ENCODE measurements at regions not wholly inside any gene's neighbourhood (a gene's known extent, or its start where the extent isn't known, plus 50 kb on each side); places are given as distances from the start of the nearest gene placed in this dataset.

DNA sequence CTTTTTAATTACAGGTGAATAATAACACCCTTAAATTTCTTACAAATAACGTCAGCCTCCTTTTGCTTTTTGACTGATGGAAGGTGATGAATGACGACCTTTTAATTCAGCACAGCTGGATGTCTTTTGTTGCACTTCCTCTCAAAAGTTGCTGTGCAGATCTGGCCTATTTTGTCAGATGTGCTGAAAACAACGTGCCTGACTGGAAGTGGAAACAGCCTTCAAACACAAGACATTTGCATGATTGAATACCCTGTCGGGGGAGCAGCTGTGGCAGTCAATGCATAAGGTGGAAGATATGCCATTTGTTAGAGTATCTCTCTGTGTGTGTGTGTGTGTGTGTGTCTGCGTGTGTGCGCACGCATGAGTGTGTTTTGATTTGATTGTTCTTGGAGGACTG lies 579.7 kb downstream of the SPRY1 start:
- peaks cover 8% of the 10 kb centered on the region for H3K9me3 Mint-ChIP-seq
- no peak for DNase-seq

DNA sequence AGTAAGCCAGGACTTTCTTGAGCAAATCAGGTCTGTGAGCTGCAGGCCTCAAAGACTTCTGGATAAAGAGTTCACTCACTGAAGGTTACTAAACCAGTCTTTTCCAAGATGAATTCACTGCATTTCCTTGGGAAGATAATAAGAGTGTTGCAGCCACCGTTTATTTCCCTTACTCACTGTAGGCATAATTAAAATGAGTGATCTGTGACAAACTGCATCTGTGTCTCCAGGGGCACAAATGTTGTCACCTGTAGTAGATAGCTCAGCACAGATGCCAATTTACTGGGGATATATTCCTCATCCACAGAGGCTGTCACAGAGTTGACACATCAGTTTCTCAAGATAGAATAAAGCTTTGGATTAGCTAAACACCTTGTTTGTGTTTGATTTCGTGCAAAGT lies 580.2 kb downstream of the SPRY1 start:
- no peaks in the 10 kb centered on the region for H3K4me1 Mint-ChIP-seq (ENCODE audit: low read depth)
- peaks cover 8% of the 10 kb centered on the region for H3K9me3 Mint-ChIP-seq
- H3K4me3 Mint-ChIP-seq = no peak overlapping the region
- TF ChIP-seq, protein P1, sequence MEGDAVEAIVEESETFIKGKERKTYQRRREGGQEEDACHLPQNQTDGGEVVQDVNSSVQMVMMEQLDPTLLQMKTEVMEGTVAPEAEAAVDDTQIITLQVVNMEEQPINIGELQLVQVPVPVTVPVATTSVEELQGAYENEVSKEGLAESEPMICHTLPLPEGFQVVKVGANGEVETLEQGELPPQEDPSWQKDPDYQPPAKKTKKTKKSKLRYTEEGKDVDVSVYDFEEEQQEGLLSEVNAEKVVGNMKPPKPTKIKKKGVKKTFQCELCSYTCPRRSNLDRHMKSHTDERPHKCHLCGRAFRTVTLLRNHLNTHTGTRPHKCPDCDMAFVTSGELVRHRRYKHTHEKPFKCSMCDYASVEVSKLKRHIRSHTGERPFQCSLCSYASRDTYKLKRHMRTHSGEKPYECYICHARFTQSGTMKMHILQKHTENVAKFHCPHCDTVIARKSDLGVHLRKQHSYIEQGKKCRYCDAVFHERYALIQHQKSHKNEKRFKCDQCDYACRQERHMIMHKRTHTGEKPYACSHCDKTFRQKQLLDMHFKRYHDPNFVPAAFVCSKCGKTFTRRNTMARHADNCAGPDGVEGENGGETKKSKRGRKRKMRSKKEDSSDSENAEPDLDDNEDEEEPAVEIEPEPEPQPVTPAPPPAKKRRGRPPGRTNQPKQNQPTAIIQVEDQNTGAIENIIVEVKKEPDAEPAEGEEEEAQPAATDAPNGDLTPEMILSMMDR (IDR thresholded peaks at IDR 0.05) = no peak
- no peak overlapping the region for H3K27ac Mint-ChIP-seq
- H3K36me3 Mint-ChIP-seq (ENCODE audit: low read depth) = peaks cover 14% of the 10 kb centered on the region; the same call in 1 of the 2 replicates
- DNase-seq = no peak
- no peaks in the 10 kb centered on the region for H3K27me3 Mint-ChIP-seq (ENCODE audit: insufficient read depth)

More for the DNA sequence above, 579.7 kb downstream of the SPRY1 start:
- H3K4me1 Mint-ChIP-seq (ENCODE audit: low read depth) = no peaks in the 10 kb centered on the region
- peaks cover 14% of the 10 kb centered on the region; the same call in 1 of the 2 replicates for H3K36me3 Mint-ChIP-seq (ENCODE audit: low read depth)
- TF ChIP-seq, protein P1 (IDR thresholded peaks at IDR 0.05) = no peak
- no peak overlapping the region for H3K27ac Mint-ChIP-seq
- no peak overlapping the region for H3K4me3 Mint-ChIP-seq
- no peaks in the 10 kb centered on the region for H3K27me3 Mint-ChIP-seq (ENCODE audit: insufficient read depth)

- H3K27me3 Mint-ChIP-seq (ENCODE audit: insufficient read depth) = no peaks in the 10 kb centered on the region
- DNase-seq = no peak
- peaks cover 8% of the 10 kb centered on the region for H3K9me3 Mint-ChIP-seq
- H3K27ac Mint-ChIP-seq = no peak overlapping the region
- no peak overlapping the region for H3K4me3 Mint-ChIP-seq
- TF ChIP-seq, protein P1 (IDR thresholded peaks at IDR 0.05) = no peak
- H3K36me3 Mint-ChIP-seq (ENCODE audit: low read depth) = peaks cover 14% of the 10 kb centered on the region; the same call in 1 of the 2 replicates
- no peaks in the 10 kb centered on the region for H3K4me1 Mint-ChIP-seq (ENCODE audit: low read depth)
Observed at GRCh38 chr4:123977641-123978081, 581.1 kb downstream of the SPRY1 start.

GRCh38 chr4:123978637-123979036 lies 582.0 kb downstream of the SPRY1 start:
- TF ChIP-seq, protein P1 (IDR thresholded peaks at IDR 0.05) = no peak
- Mint-ChIP-seq H3K4me3 (no peak overlapping the region), H3K27me3 (ENCODE audit: insufficient read depth) (no peaks in the 10 kb centered on the region), H3K4me1 (ENCODE audit: low read depth) (no peaks in the 10 kb centered on the region), H3K9me3 (peaks cover 8% of the 10 kb centered on the region), H3K36me3 (ENCODE audit: low read depth) (peaks cover 9% of the 10 kb centered on the region; the same call in 1 of the 2 replicates), H3K27ac (no peak overlapping the region)
- no peak for DNase-seq

DNA sequence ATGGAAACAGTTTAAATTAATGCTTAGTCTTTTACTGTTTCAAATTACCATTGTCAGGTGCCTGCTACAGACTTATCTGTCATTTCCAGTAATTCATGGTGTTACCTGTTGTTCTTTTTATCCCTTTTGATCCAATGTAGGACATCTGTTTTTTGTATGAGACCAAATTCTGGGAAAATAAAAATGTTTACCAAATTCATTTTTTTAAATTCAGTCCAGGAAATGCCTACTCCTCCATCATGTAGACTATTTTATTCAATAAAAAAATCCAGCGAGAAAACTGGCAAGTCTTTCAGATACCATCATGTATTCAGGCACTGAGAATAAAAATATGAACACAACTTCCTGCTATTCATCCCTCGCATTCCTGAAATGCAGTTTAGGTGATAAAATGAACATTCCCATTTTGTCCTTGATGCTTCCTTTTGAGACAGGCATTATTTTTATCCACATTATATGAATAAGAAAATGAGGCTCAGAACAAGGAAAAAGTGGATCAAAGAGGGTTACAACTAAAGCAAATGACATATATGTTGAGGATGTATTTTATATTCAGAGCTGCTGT lies 584.2 kb downstream of the SPRY1 start:
- peaks cover 11% of the 10 kb centered on the region for H3K4me1 Mint-ChIP-seq (ENCODE audit: low read depth)
- H3K4me3 Mint-ChIP-seq = no peak overlapping the region
- peaks cover 8% of the 10 kb centered on the region for H3K9me3 Mint-ChIP-seq
- peaks cover 9% of the 10 kb centered on the region; the same call in 1 of the 2 replicates for H3K36me3 Mint-ChIP-seq (ENCODE audit: low read depth)
- H3K27ac Mint-ChIP-seq = no peak overlapping the region
- no peaks in the 10 kb centered on the region for H3K27me3 Mint-ChIP-seq (ENCODE audit: insufficient read depth)
- DNase-seq = no peak
- TF ChIP-seq, protein P1 (IDR thresholded peaks at IDR 0.05) = no peak
